Endothelial cell of umbilical vein (primary cell): ENCODE measurements at regions not wholly inside any gene's neighbourhood (a gene's known extent, or its start where the extent isn't known, plus 50 kb on each side); places are given as distances from the start of the nearest gene placed in this dataset.

Experiments used
- CTCF ChIP-seq, 2 donors: IDR thresholded peaks; 1 replicate in 1 of 2; 2 replicates in 1 of 2; pipeline ENCODE4 v1.5.1; 2011; ENCODE audit warnings: low read length in 2 of 2, mild to moderate bottlenecking in 2 of 2, moderate library complexity in 2 of 2, control low read depth in 1 of 2, inconsistent platforms in 1 of 2, low read depth in 1 of 2; ENCODE audit not compliant: insufficient read depth in 1 of 2; ENCODE audit errors: extremely low read depth in 1 of 2
- EZH2 ChIP-seq: IDR thresholded peaks from 2 replicates; pipeline ENCODE4 v1.6.1; 2012; ENCODE audit warnings: borderline replicate concordance, low read depth, mild to moderate bottlenecking, moderate library complexity, low read length, inconsistent platforms; ENCODE audit not compliant: severe bottlenecking
- FOS ChIP-seq: IDR thresholded peaks from 2 replicates; pipeline ENCODE4 v1.6.1; 2011; ENCODE audit warnings: mild to moderate bottlenecking, low read length, moderate library complexity, borderline replicate concordance; ENCODE audit not compliant: insufficient read depth
- GATA2 ChIP-seq: IDR thresholded peaks from 2 replicates; pipeline ENCODE4 v1.7.0; 2011; ENCODE audit warnings: low read depth, mild to moderate bottlenecking, moderate library complexity, mixed read lengths, low read length; ENCODE audit not compliant: insufficient read length, insufficient read depth
- JUN ChIP-seq: IDR thresholded peaks from 2 replicates; pipeline ENCODE4 v1.6.1; 2011; ENCODE audit warnings: borderline replicate concordance, low read depth; ENCODE audit not compliant: insufficient read length, insufficient read depth
- MAX ChIP-seq: IDR thresholded peaks from 2 replicates; pipeline ENCODE4 v1.6.1; 2011; ENCODE audit not compliant: insufficient read depth, insufficient read length
- POLR2A ChIP-seq: IDR thresholded peaks from 2 replicates; pipeline ENCODE4 v1.6.1; 2012; ENCODE audit warnings: low read depth, mild to moderate bottlenecking, control low read depth, low read length
- POLR2AphosphoS5 ChIP-seq: IDR thresholded peaks from 2 replicates; pipeline ENCODE4 v1.6.1; 2012; ENCODE audit warnings: low read depth, mild to moderate bottlenecking, control low read depth, low read length, moderate library complexity; ENCODE audit not compliant: insufficient read depth

GRCh38 chr10:71036297-71036966 lies 148.1 kb upstream of the PCBD1 start:
- TF ChIP-seq CTCF (IDR thresholded peaks at IDR 0.05; ENCODE audit: extremely low read depth in 1 of 2, insufficient read depth in 1 of 2, low read depth in 1 of 2, low read length in 2 of 2) = no peak
- no peak for TF ChIP-seq GATA2
- TF ChIP-seq MAX = no peak
- no peak for TF ChIP-seq EZH2
- TF ChIP-seq FOS = no peak
- no peak for TF ChIP-seq POLR2AphosphoS5
- TF ChIP-seq POLR2A = no peak
- TF ChIP-seq JUN = no peak
